ENCODE measurements at regions not wholly inside any gene's neighbourhood (a gene's known extent, or its start where the extent isn't known, plus 50 kb on each side); places are given as distances from the start of the nearest gene placed in this dataset.
"Not testable (repeated sequence)": the region's sequence is repeated elsewhere in the genome, so short reads cannot be mapped to it uniquely, and the experiment has no call there.

GRCh38 chr18:28455971-28456370 is 279.0 kb upstream of the CDH2 start:
- Histone ChIP-seq H3K9me3 (replicated peaks) (no peaks in the 10 kb centered on the region), H3K4me3 (no peak overlapping the region)
- no peak for TF ChIP-seq CTCF (IDR thresholded peaks at IDR 0.05; ENCODE audit: borderline replicate concordance)

GRCh38 chr18:28439870-28440269 is 262.9 kb upstream of the CDH2 start:
- Histone ChIP-seq H3K27ac (replicated peaks) (no peak overlapping the region), H3K36me3 (no peaks in the 10 kb centered on the region), H3K27me3 (ENCODE audit: low read depth) (no peaks in the 10 kb centered on the region), H3K9me3 (replicated peaks) (peaks cover 29% of the 10 kb centered on the region), H3K4me3 (no peak overlapping the region), H3K4me1 (no peaks in the 10 kb centered on the region)
- intact Hi-C loops (cut with micrococcal nuclease): no loop called here
- no peak for DNase-seq
- TF ChIP-seq CTCF (IDR thresholded peaks at IDR 0.05; ENCODE audit: borderline replicate concordance): no peak

More at GRCh38 chr18:28455971-28456370, 279.0 kb upstream of the CDH2 start:
- no peaks in the 10 kb centered on the region for H3K27me3 ChIP-seq (ENCODE audit: low read depth)
- intact Hi-C loops (cut with micrococcal nuclease): no loop called here
- no peak for DNase-seq
- no peak overlapping the region for H3K27ac ChIP-seq (replicated peaks)
- H3K36me3 ChIP-seq: no peaks in the 10 kb centered on the region
- H3K4me1 ChIP-seq: no peaks in the 10 kb centered on the region

DNA sequence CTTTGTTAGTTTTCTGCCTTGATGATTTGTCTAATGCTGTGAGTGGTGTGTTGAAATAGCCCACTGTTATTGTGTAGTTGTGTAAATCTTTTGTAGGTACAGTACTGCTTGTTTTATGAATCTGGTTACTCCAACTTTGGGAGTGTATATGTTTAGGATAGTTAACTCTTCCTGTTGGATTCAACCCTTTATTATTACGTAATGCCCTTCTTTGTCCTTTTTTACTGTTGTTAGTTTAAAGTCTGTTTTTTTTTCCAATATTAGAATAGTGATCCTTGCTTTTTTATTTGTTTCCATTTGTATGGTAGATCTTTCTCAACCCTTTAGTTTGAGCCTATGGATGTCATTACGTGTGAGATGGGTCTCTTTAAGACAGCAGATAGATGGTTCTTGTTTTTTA is 261.5 kb upstream of the CDH2 start:
- H3K27ac ChIP-seq (replicated peaks): no peak overlapping the region
- no peaks in the 10 kb centered on the region for H3K27me3 ChIP-seq (ENCODE audit: low read depth)
- H3K4me3 ChIP-seq: no peak overlapping the region
- no peaks in the 10 kb centered on the region for H3K4me1 ChIP-seq
- peaks cover 29% of the 10 kb centered on the region for H3K9me3 ChIP-seq (replicated peaks)
- no peak for DNase-seq
- intact Hi-C loops (cut with micrococcal nuclease): no loop called here
- no peak for TF ChIP-seq CTCF (IDR thresholded peaks at IDR 0.05; ENCODE audit: borderline replicate concordance)
- no peaks in the 10 kb centered on the region for H3K36me3 ChIP-seq

DNA sequence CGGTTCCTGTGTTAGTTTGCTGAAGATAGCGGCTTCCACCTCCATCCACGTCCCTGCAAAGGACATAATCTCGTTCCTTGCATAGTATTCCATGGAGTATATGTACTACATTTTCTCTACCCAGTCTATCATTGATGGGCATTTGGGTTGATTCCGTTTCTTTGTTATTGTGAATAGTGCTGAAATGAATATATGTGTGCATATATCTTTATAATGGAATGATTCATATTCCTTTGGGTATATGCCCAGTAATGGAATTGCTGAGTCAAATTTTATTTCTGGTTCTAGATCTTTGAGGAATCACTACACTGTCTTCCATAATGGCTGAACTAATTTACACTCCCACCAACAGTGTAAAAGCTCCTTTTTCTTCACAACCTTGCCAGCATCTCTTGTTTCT is 255.4 kb upstream of the CDH2 start:
- TF ChIP-seq CTCF (IDR thresholded peaks at IDR 0.05; ENCODE audit: borderline replicate concordance): no peak
- intact Hi-C loops (cut with micrococcal nuclease): no loop called here
- no peaks in the 10 kb centered on the region for H3K4me1 ChIP-seq

DNA sequence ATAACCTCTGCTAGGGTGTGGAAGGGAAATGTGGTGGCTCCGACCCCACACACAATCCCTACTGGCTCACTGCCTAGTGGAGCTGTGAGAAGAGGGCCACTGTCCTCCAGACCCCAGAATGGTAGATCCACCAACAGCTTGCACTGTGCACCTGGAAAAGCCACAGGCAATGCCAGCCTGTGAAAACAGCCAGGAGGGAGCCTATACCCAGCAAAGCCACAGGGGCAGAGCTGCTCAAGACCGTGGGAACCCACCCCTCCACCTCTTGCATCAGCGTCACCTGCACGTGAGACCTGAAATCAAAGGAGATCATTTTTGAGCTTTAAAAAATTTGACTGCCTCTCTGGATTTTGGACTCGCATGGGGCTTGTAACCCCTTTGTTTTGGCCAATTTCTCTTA is 249.0 kb upstream of the CDH2 start:
- intact Hi-C loops (cut with micrococcal nuclease): no loop called here
- no peak overlapping the region for H3K27ac ChIP-seq (replicated peaks)
- TF ChIP-seq CTCF (IDR thresholded peaks at IDR 0.05; ENCODE audit: borderline replicate concordance): no peak
- no peaks in the 10 kb centered on the region for H3K27me3 ChIP-seq (ENCODE audit: low read depth)
- H3K4me1 ChIP-seq: no peaks in the 10 kb centered on the region
- no peak overlapping the region for H3K4me3 ChIP-seq
- H3K9me3 ChIP-seq (replicated peaks): peaks cover 12% of the 10 kb centered on the region
- no peak for DNase-seq
- no peaks in the 10 kb centered on the region for H3K36me3 ChIP-seq

More for the DNA sequence above, 255.4 kb upstream of the CDH2 start:
- no peak for DNase-seq
- H3K4me3 ChIP-seq: no peak overlapping the region
- no peak overlapping the region for H3K27ac ChIP-seq (replicated peaks)
- no peaks in the 10 kb centered on the region for H3K36me3 ChIP-seq
- H3K9me3 ChIP-seq (replicated peaks): peaks cover 18% of the 10 kb centered on the region
- no peaks in the 10 kb centered on the region for H3K27me3 ChIP-seq (ENCODE audit: low read depth)

- no peak for TF ChIP-seq CTCF (IDR thresholded peaks at IDR 0.05; ENCODE audit: borderline replicate concordance)
- intact Hi-C loops (cut with micrococcal nuclease): no loop called here
- H3K4me3 ChIP-seq: no peak overlapping the region
- DNase-seq: no peak
- H3K27ac ChIP-seq (replicated peaks): no peak overlapping the region
- peaks cover 12% of the 10 kb centered on the region for H3K9me3 ChIP-seq (replicated peaks)
- no peaks in the 10 kb centered on the region for H3K4me1 ChIP-seq
- H3K36me3 ChIP-seq: no peaks in the 10 kb centered on the region
- no peaks in the 10 kb centered on the region for H3K27me3 ChIP-seq (ENCODE audit: low read depth)
Measured at GRCh38 chr18:28422577-28422976, 245.6 kb upstream of the CDH2 start.

DNA sequence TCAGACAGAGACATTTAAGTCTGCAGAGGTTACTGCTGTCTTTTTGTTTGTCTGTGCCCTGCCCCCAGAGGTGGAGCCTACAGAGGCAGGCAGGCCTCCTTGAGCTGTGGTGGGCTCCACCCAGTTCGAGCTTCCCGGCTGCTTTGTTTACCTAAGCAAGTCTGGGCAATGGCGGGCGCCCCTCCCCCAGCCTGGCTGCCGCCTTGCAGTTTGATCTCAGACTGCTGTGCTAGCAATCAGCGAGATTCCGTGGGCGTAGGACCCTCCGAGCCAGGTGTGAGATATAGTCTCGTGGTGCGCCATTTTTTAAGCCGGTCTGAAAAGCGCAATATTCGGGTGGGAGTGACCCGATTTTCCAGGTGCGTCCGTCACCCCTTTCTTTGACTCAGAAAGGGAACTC is 245.0 kb upstream of the CDH2 start:
- H3K4me3 ChIP-seq, DNase-seq: not testable (repeated sequence)

More for the DNA sequence above, 245.0 kb upstream of the CDH2 start:
- intact Hi-C loops (cut with micrococcal nuclease); H3K36me3 ChIP-seq; H3K27ac ChIP-seq (replicated peaks); H3K27me3 ChIP-seq (ENCODE audit: low read depth); H3K4me1 ChIP-seq: not testable (repeated sequence)
- peaks cover 12% of the 10 kb centered on the region for H3K9me3 ChIP-seq (replicated peaks)
